ENCODE measurements at regions not wholly inside any gene's neighbourhood (a gene's known extent, or its start where the extent isn't known, plus 50 kb on each side); places are given as distances from the start of the nearest gene placed in this dataset.
A peak's percentile ranks its signal among the peaks of the same experiment; 100 is the strongest.

GRCh38 chr20:19850198-19850533 lies 92.1 kb downstream of the RIN2 start:
- Mint-ChIP-seq H3K27ac (no peak overlapping the region), H3K36me3 (no peaks in the 10 kb centered on the region), H3K27me3 (peaks cover 3 to 23% of the 10 kb centered on the region in 2 donors), H3K4me1 (no peaks in the 10 kb centered on the region), H3K9me3 (peaks cover 0 to 5% (median 2%) of the 10 kb centered on the region in 5 donors), H3K4me3 (no peak overlapping the region)
- no peaks in the 10 kb centered on the region for H3K9me3 ChIP-seq (ENCODE audit: low read length)
- H3K27ac ChIP-seq (ENCODE audit: low read depth, low read length) = no peak overlapping the region
- H3K4me1 ChIP-seq (ENCODE audit: insufficient read depth, low read length) = no peaks in the 10 kb centered on the region
- ChIA-PET CTCF (no interaction called here), POLR2A (no interaction called here)
- DNase-seq = no peak
- H3K4me3 ChIP-seq (ENCODE audit: low read length) = no peak overlapping the region
- H3K36me3 ChIP-seq (ENCODE audit: insufficient read depth, low read length) = no peaks in the 10 kb centered on the region
- no peaks in the 10 kb centered on the region for H3K27me3 ChIP-seq (ENCODE audit: insufficient read depth, low read length, poor library complexity, severe bottlenecking)

GRCh38 chr20:19851861-19852260 lies 93.8 kb downstream of the RIN2 start:
- Mint-ChIP-seq H3K9me3 (peaks cover 0 to 2% (median 0%) of the 10 kb centered on the region in 5 donors), H3K27me3 (peaks cover 0 to 11% of the 10 kb centered on the region in 2 donors), H3K4me3 (no peak overlapping the region), H3K4me1 (no peaks in the 10 kb centered on the region), H3K27ac (no peak overlapping the region), H3K36me3 (no peaks in the 10 kb centered on the region)
- Histone ChIP-seq H3K27me3 (ENCODE audit: insufficient read depth, low read length, poor library complexity, severe bottlenecking) (no peaks in the 10 kb centered on the region), H3K4me1 (ENCODE audit: insufficient read depth, low read length) (no peaks in the 10 kb centered on the region), H3K27ac (ENCODE audit: low read depth, low read length) (no peak overlapping the region), H3K36me3 (ENCODE audit: insufficient read depth, low read length) (no peaks in the 10 kb centered on the region), H3K9me3 (ENCODE audit: low read length) (no peaks in the 10 kb centered on the region), H3K4me3 (ENCODE audit: low read length) (no peak overlapping the region)
- POLR2A ChIA-PET = no interaction called here
- DNase-seq = no peak
- CTCF ChIA-PET = no interaction called here

- Histone ChIP-seq H3K27ac (ENCODE audit: low read depth, low read length) (no peak overlapping the region), H3K27me3 (ENCODE audit: insufficient read depth, low read length, poor library complexity, severe bottlenecking) (no peaks in the 10 kb centered on the region), H3K4me1 (ENCODE audit: insufficient read depth, low read length) (no peaks in the 10 kb centered on the region), H3K9me3 (ENCODE audit: low read length) (no peaks in the 10 kb centered on the region), H3K36me3 (ENCODE audit: insufficient read depth, low read length) (no peaks in the 10 kb centered on the region), H3K4me3 (ENCODE audit: low read length) (no peak overlapping the region)
- CTCF ChIA-PET = no interaction called here
- Mint-ChIP-seq H3K4me3 (no peak overlapping the region), H3K4me1 (no peaks in the 10 kb centered on the region), H3K27ac (no peak overlapping the region), H3K36me3 (no peaks in the 10 kb centered on the region), H3K9me3 (peaks cover 0 to 2% (median 0%) of the 10 kb centered on the region in 5 donors), H3K27me3 (peaks cover 4 to 11% of the 10 kb centered on the region in 2 donors)
- POLR2A ChIA-PET = no interaction called here
- DNase-seq = no peak
Observed at GRCh38 chr20:19855416-19855815, 97.4 kb downstream of the RIN2 start.

GRCh38 chr20:19858466-19859371 lies 100.7 kb downstream of the RIN2 start:
- Histone ChIP-seq H3K27ac (ENCODE audit: low read depth, low read length) (no peak overlapping the region), H3K27me3 (ENCODE audit: insufficient read depth, low read length, poor library complexity, severe bottlenecking) (no peaks in the 10 kb centered on the region), H3K4me3 (ENCODE audit: low read length) (no peak overlapping the region), H3K36me3 (ENCODE audit: insufficient read depth, low read length) (no peaks in the 10 kb centered on the region), H3K9me3 (ENCODE audit: low read length) (no peaks in the 10 kb centered on the region), H3K4me1 (ENCODE audit: insufficient read depth, low read length) (no peaks in the 10 kb centered on the region)
- Mint-ChIP-seq H3K9me3 (peaks cover 0 to 7% (median 2%) of the 10 kb centered on the region in 5 donors), H3K36me3 (no peaks in the 10 kb centered on the region), H3K27ac (no peak overlapping the region), H3K27me3 (peaks cover 8 to 21% of the 10 kb centered on the region in 2 donors), H3K4me3 (no peak overlapping the region), H3K4me1 (no peaks in the 10 kb centered on the region)
- ChIA-PET CTCF (no interaction called here), POLR2A (no interaction called here)
- no peak for DNase-seq

- DNase-seq = no peak
- peaks cover 8 to 21% of the 10 kb centered on the region in 2 donors for H3K27me3 Mint-ChIP-seq
- H3K4me3 Mint-ChIP-seq = no peak overlapping the region
- Histone ChIP-seq H3K4me3 (ENCODE audit: low read length) (no peak overlapping the region), H3K4me1 (ENCODE audit: insufficient read depth, low read length) (no peaks in the 10 kb centered on the region), H3K27ac (ENCODE audit: low read depth, low read length) (no peak overlapping the region), H3K9me3 (ENCODE audit: low read length) (no peaks in the 10 kb centered on the region), H3K36me3 (ENCODE audit: insufficient read depth, low read length) (no peaks in the 10 kb centered on the region), H3K27me3 (ENCODE audit: insufficient read depth, low read length, poor library complexity, severe bottlenecking) (no peaks in the 10 kb centered on the region)
- ChIA-PET CTCF (no interaction called here), POLR2A (no interaction called here)
- no peaks in the 10 kb centered on the region for H3K4me1 Mint-ChIP-seq
- H3K9me3 Mint-ChIP-seq = peaks cover 0 to 6% (median under 1%) of the 10 kb centered on the region in 5 donors
- H3K27ac Mint-ChIP-seq = no peak overlapping the region
- H3K36me3 Mint-ChIP-seq = no peaks in the 10 kb centered on the region
Observed at GRCh38 chr20:19859444-19859843, 101.4 kb downstream of the RIN2 start.

GRCh38 chr20:19860737-19861136 lies 102.7 kb downstream of the RIN2 start:
- H3K9me3 Mint-ChIP-seq = peaks cover 0 to 6% (median 0%) of the 10 kb centered on the region in 5 donors
- H3K4me3 ChIP-seq (ENCODE audit: low read length) = no peak overlapping the region
- H3K27me3 Mint-ChIP-seq = peaks cover 8 to 21% of the 10 kb centered on the region in 2 donors
- DNase-seq = no peak
- H3K36me3 Mint-ChIP-seq = no peaks in the 10 kb centered on the region
- H3K4me1 Mint-ChIP-seq = no peaks in the 10 kb centered on the region
- H3K27ac Mint-ChIP-seq = no peak overlapping the region
- no peak overlapping the region for H3K4me3 Mint-ChIP-seq
- ChIA-PET CTCF (no interaction called here), POLR2A (no interaction called here)
- no peaks in the 10 kb centered on the region for H3K9me3 ChIP-seq (ENCODE audit: low read length)
- H3K27ac ChIP-seq (ENCODE audit: low read depth, low read length) = no peak overlapping the region
- no peaks in the 10 kb centered on the region for H3K4me1 ChIP-seq (ENCODE audit: insufficient read depth, low read length)
- H3K36me3 ChIP-seq (ENCODE audit: insufficient read depth, low read length) = no peaks in the 10 kb centered on the region
- H3K27me3 ChIP-seq (ENCODE audit: insufficient read depth, low read length, poor library complexity, severe bottlenecking) = no peaks in the 10 kb centered on the region

GRCh38 chr20:19861147-19861759 lies 103.2 kb downstream of the RIN2 start:
- Histone ChIP-seq H3K27me3 (ENCODE audit: insufficient read depth, low read length, poor library complexity, severe bottlenecking) (no peaks in the 10 kb centered on the region), H3K36me3 (ENCODE audit: insufficient read depth, low read length) (no peaks in the 10 kb centered on the region), H3K27ac (ENCODE audit: low read depth, low read length) (no peak overlapping the region), H3K4me3 (ENCODE audit: low read length) (no peak overlapping the region), H3K9me3 (ENCODE audit: low read length) (no peaks in the 10 kb centered on the region), H3K4me1 (ENCODE audit: insufficient read depth, low read length) (no peaks in the 10 kb centered on the region)
- ChIA-PET POLR2A (no interaction called here), CTCF (no interaction called here)
- Mint-ChIP-seq H3K36me3 (no peaks in the 10 kb centered on the region), H3K27me3 (peaks cover 8 to 21% of the 10 kb centered on the region in 2 donors), H3K4me3 (no peak overlapping the region), H3K9me3 (peaks cover 0 to 6% (median 0%) of the 10 kb centered on the region in 5 donors), H3K27ac (peak overlapping the region in 1 of 8 donors; percentile 5), H3K4me1 (no peaks in the 10 kb centered on the region)
- DNase-seq = no peak

- no peaks in the 10 kb centered on the region for H3K36me3 Mint-ChIP-seq
- Histone ChIP-seq H3K27ac (ENCODE audit: low read depth, low read length) (no peak overlapping the region), H3K4me3 (ENCODE audit: low read length) (no peak overlapping the region), H3K4me1 (ENCODE audit: insufficient read depth, low read length) (no peaks in the 10 kb centered on the region), H3K27me3 (ENCODE audit: insufficient read depth, low read length, poor library complexity, severe bottlenecking) (no peaks in the 10 kb centered on the region), H3K9me3 (ENCODE audit: low read length) (no peaks in the 10 kb centered on the region), H3K36me3 (ENCODE audit: insufficient read depth, low read length) (no peaks in the 10 kb centered on the region)
- ChIA-PET CTCF (no interaction called here), POLR2A (no interaction called here)
- peaks cover 0 to 6% (median 0%) of the 10 kb centered on the region in 5 donors for H3K9me3 Mint-ChIP-seq
- DNase-seq = no peak
- no peak overlapping the region for H3K4me3 Mint-ChIP-seq
- H3K27ac Mint-ChIP-seq = no peak overlapping the region
- no peaks in the 10 kb centered on the region for H3K4me1 Mint-ChIP-seq
- H3K27me3 Mint-ChIP-seq = peaks cover 14 to 16% of the 10 kb centered on the region in 2 donors
Observed at GRCh38 chr20:19864130-19864529, 106.1 kb downstream of the RIN2 start.
